ENCODE measurements at regions not wholly inside any gene's neighbourhood (a gene's known extent, or its start where the extent isn't known, plus 50 kb on each side); places are given as distances from the start of the nearest gene placed in this dataset.

DNA sequence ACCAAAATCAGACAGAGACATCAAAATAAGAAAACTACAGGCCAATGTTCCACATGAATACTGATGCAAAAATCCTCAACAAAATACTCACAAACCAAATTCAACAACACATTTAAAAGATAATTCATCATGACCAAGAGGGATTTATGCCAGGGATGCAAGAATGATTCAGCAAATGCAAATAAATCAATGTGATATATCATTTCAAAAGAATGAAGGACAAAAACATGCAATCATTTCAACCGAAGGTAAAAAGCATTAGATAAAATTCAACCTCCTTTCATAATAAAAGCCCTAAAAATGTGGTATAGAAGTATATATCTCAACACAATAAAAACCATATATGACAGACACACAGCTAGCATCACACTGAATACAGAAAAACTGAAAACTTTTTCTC, 81.5 kb upstream of the LYPLAL1 start:
- H4K20me1 ChIP-seq (replicated peaks; ENCODE audit: control insufficient read depth, insufficient read depth, low read length): no peaks in the 10 kb centered on the region
- ATAC-seq: no peak
- no peaks in the 10 kb centered on the region for H3K9me1 ChIP-seq (ENCODE audit: control insufficient read depth, insufficient read depth, low read length)
- H3K36me3 ChIP-seq (ENCODE audit: control insufficient read depth, insufficient read depth, low read length): no peaks in the 10 kb centered on the region
- WGBS (ENCODE audit: insufficient coverage, low coverage, missing lambda C conversion rate): 15% methylated on average over 1 of the region's 1 CpG
- no peak for FAIRE-seq
- no peak for DNase-seq (ENCODE audit: extremely low read depth in 1 of 4, low spot score in 3 of 4)
- no peaks in the 10 kb centered on the region for H3K9me3 ChIP-seq (replicated peaks; ENCODE audit: control insufficient read depth, insufficient read depth, low read depth, low read length)
- BruUV-seq (replicated peaks): no TSS peak
- no peak overlapping the region for H3K27ac ChIP-seq (ENCODE audit: extremely low read depth, low read depth, low read length)
- in situ Hi-C loops (cut with MboI): no loop called here
- no peaks in the 10 kb centered on the region for H3K79me2 ChIP-seq (ENCODE audit: control insufficient read depth, insufficient read depth, low read length)
- no peak overlapping the region for H3K4me2 ChIP-seq (ENCODE audit: insufficient read depth, low read length)
- TF ChIP-seq ZNF316 (IDR thresholded peaks at IDR 0.05): peak; percentile 38
- TF ChIP-seq NFE2 (IDR thresholded peaks at IDR 0.05; ENCODE audit: low read depth): peak; percentile 19; the same call in 1 of the 2 replicates
- no peak for TF ChIP-seq ZNF561 (CRISPR knock-in tag; conservative IDR thresholded peaks at IDR 0.05)
- TF ChIP-seq, protein P1, sequence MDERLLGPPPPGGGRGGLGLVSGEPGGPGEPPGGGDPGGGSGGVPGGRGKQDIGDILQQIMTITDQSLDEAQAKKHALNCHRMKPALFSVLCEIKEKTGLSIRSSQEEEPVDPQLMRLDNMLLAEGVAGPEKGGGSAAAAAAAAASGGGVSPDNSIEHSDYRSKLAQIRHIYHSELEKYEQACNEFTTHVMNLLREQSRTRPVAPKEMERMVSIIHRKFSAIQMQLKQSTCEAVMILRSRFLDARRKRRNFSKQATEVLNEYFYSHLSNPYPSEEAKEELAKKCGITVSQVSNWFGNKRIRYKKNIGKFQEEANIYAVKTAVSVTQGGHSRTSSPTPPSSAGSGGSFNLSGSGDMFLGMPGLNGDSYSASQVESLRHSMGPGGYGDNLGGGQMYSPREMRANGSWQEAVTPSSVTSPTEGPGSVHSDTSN (CRISPR knock-in tag; IDR thresholded peaks at IDR 0.05; ENCODE audit: low read depth): no peak
- TF ChIP-seq, protein P1 (tag; conservative IDR thresholded peaks at IDR 0.05; ENCODE audit: low read depth): peak; percentile 40; the same call in 1 of the 2 replicates
- peak; percentile 85 for TF ChIP-seq MYNN (IDR thresholded peaks at IDR 0.05)
- TF ChIP-seq MYNN (CRISPR knock-in tag; IDR thresholded peaks at IDR 0.05): no peak
- TF ChIP-seq MAFG (tag; conservative IDR thresholded peaks at IDR 0.05): 0 out of 2 replicates have a peak, but pooled peaks have one; percentile 6
- TF ChIP-seq TRIM24 (IDR thresholded peaks at IDR 0.05): peak in 1 of 2 experiments; percentile 11; a peak in 1 of 4 replicates
- TF ChIP-seq RFX1 (IDR thresholded peaks at IDR 0.05): no peak
- intact Hi-C loops (cut with micrococcal nuclease): no loop called here
- H3K4me3 ChIP-seq: no peak overlapping the region
- ChIA-PET POLR2A (no interaction called here), CTCF (ENCODE audit: low intra/inter-chr PET ratio) (no interaction called here)
- no peak overlapping the region for H2AFZ ChIP-seq (ENCODE audit: low read depth, low read length)
- no peaks in the 10 kb centered on the region for H3K27me3 ChIP-seq (ENCODE audit: control insufficient read depth in 2 of 2, insufficient read depth in 2 of 2, low read length in 2 of 2)
- H3K4me1 ChIP-seq (replicated peaks in 1 of 2; ENCODE audit: control insufficient read depth in 2 of 2, insufficient read depth in 2 of 2, low read length in 2 of 2): peaks cover 4 to 15% of the 10 kb centered on the region in 2 experiments; a peak in 4 of 5 replicates
- no peak overlapping the region for H3K9ac ChIP-seq (ENCODE audit: insufficient read depth in 1 of 2, low read depth in 2 of 2, low read length in 2 of 2)
